A549 (cell line): ENCODE measurements at regions not wholly inside any gene's neighbourhood (a gene's known extent, or its start where the extent isn't known, plus 50 kb on each side); places are given as distances from the start of the nearest gene placed in this dataset.

Experiments used
- CTCF ChIP-seq: fragments of >200 bp; sonication (Bioruptor Twin); formaldehyde crosslinking; IDR thresholded peaks from 3 replicates; pipeline ENCODE4 v1.5.1; 2016
- EP300 ChIP-seq, 2 experiments: fragments of >200 bp; sonication (Bioruptor Twin); formaldehyde crosslinking; IDR thresholded peaks; 2 replicates in 1 of 2; 3 replicates in 1 of 2; pipeline ENCODE4 v1.6.1; 2016 to 2017
- HOXA7 ChIP-seq: fragments of 250-450 bp; sonication (Bioruptor Pico); IDR thresholded peaks from 2 replicates; pipeline ENCODE4 v1.5.0; 2020; ENCODE audit warnings: mild to moderate bottlenecking, moderate library complexity
- MAFK ChIP-seq: fragments of 450-650 bp; IDR thresholded peaks from 2 replicates; pipeline ENCODE4 v1.6.1; 2014; ENCODE audit not compliant: partially characterized antibody
- MAX ChIP-seq: IDR thresholded peaks from 2 replicates; pipeline ENCODE4 v1.6.1; 2012
- PBX3 ChIP-seq: IDR thresholded peaks from 2 replicates; pipeline ENCODE4 v1.6.1; 2012
- RAD21 ChIP-seq, 2 experiments: fragments of >200 bp in 1 of 2; sonication (Bioruptor Twin) in 1 of 2; formaldehyde crosslinking in 1 of 2; IDR thresholded peaks in 1 of 2; conservative IDR thresholded peaks in 1 of 2; 2 replicates in 1 of 2; 3 replicates in 1 of 2; pipeline ENCODE4 v1.6.1; 2012 to 2018; ENCODE audit warnings: inconsistent platforms in 1 of 2

- TF ChIP-seq MAX (no peak), MAFK (no peak), CTCF (no peak), RAD21 (conservative IDR thresholded peaks at IDR 0.05 in 1 of 2, IDR thresholded peaks at IDR 0.05 in 1 of 2) (no peak), HOXA7 (CRISPR knock-in tag) (no peak), EP300 (IDR thresholded peaks at IDR 0.05) (no peak), PBX3 (no peak)
Measured at GRCh38 chr7:31413766-31414165, 73.2 kb upstream of the NEUROD6 start.
